Mesothelial cell of epicardium (in vitro differentiated cells): ENCODE measurements at regions not wholly inside any gene's neighbourhood (a gene's known extent, or its start where the extent isn't known, plus 50 kb on each side); places are given as distances from the start of the nearest gene placed in this dataset.

ENCODE experiments used
- DNase-seq, 2 experiments: peaks; one replicate each; pipeline ENCODE4 v3.0.0; 2021; ENCODE audit warnings: low spot score in 2 of 2; ENCODE audit not compliant: unreplicated experiment in 2 of 2
- H3K27ac Mint-ChIP-seq: 2 replicates; pipeline ENCODE4 v1.8.0; 2021; ENCODE audit warnings: mixed read lengths
- H3K27me3 Mint-ChIP-seq: 2 replicates; pipeline ENCODE4 v1.8.0; 2021; ENCODE audit warnings: low read depth, mixed read lengths
- H3K36me3 Mint-ChIP-seq: 2 replicates; pipeline ENCODE4 v1.8.0; 2021; ENCODE audit warnings: mixed read lengths
- H3K4me1 Mint-ChIP-seq: 2 replicates; pipeline ENCODE4 v1.8.0; 2021; ENCODE audit warnings: mixed read lengths
- H3K4me3 Mint-ChIP-seq: 2 replicates; pipeline ENCODE4 v1.8.0; 2021; ENCODE audit warnings: mild to moderate bottlenecking, moderate library complexity, mixed read lengths
- H3K9me3 Mint-ChIP-seq: 2 replicates; pipeline ENCODE4 v1.8.0; 2021; ENCODE audit warnings: mixed read lengths
- CTCF ChIP-seq: fragments of 200-600 bp; sonication (generic); IDR thresholded peaks from one replicate; pipeline ENCODE4 v1.5.0; 2021; ENCODE audit warnings: antibody characterized with exemption; ENCODE audit not compliant: unreplicated experiment

DNA sequence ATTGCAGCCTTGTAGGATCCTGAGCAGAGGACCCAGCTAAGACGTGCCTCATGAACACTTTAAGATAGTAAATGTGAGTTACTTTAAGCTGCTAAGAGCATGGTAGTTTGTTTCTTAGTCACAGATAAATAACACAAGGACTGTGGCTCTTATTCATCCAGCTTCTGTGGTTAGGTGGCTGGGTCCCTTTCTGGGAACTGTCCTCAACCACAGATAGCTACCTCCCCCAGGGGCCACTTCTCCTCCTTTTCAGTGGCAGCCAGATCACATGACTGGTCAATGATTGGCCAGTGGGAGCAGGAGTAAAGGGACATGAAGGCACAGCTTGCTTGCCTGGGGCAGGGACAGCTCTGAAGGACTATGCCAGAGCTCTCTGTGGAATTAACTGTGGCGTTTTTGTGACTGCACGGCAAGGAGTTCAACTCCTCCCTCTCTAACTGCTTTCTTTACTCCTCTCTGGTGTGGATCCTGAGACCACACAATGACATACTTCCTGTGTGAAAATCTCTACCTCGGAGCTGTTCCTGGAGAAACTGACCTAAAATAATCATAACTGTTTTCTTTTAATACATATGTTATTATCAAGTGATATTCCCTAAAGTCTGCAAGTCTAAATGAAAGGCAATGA is 76.5 kb downstream of the NRN1 start:
- H3K4me1 Mint-ChIP-seq: no peaks in the 10 kb centered on the region
- H3K27me3 Mint-ChIP-seq: peaks cover 42% of the 10 kb centered on the region
- peaks cover 11% of the 10 kb centered on the region for H3K9me3 Mint-ChIP-seq
- no peak overlapping the region for H3K4me3 Mint-ChIP-seq
- no peak for DNase-seq
- TF ChIP-seq CTCF: no peak
- no peaks in the 10 kb centered on the region for H3K36me3 Mint-ChIP-seq
- H3K27ac Mint-ChIP-seq: no peak overlapping the region

DNA sequence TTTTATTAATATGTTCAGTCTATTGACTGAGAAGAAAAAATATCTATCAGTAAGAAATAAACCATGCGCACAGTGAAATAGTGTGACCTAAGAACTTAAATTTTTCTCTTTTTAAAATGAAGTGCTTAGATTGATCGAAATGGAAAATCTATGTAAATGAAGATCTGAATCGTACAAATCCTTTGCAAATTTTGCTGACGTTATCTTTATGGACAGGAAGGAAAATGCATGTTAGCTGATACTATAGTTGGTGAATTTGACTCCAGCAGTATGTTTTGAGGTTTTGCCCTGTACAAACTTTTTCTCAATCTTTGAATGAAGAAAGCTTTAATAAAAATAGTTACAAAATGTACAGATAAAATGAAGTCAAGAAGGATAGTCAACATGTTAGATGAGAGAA is 82.9 kb downstream of the NRN1 start:
- TF ChIP-seq CTCF: no peak
- Mint-ChIP-seq H3K36me3 (no peaks in the 10 kb centered on the region), H3K4me3 (no peak overlapping the region), H3K4me1 (no peaks in the 10 kb centered on the region), H3K9me3 (peaks cover 19% of the 10 kb centered on the region), H3K27ac (no peak overlapping the region), H3K27me3 (peaks cover 25% of the 10 kb centered on the region)
- no peak for DNase-seq

GRCh38 chr6:5922230-5922629 is 84.5 kb downstream of the NRN1 start:
- no peak overlapping the region for H3K4me3 Mint-ChIP-seq
- H3K36me3 Mint-ChIP-seq: no peaks in the 10 kb centered on the region
- no peak for DNase-seq
- H3K4me1 Mint-ChIP-seq: no peaks in the 10 kb centered on the region
- TF ChIP-seq CTCF: no peak
- H3K9me3 Mint-ChIP-seq: peaks cover 19% of the 10 kb centered on the region
- peaks cover 28% of the 10 kb centered on the region for H3K27me3 Mint-ChIP-seq
- H3K27ac Mint-ChIP-seq: no peak overlapping the region

DNA sequence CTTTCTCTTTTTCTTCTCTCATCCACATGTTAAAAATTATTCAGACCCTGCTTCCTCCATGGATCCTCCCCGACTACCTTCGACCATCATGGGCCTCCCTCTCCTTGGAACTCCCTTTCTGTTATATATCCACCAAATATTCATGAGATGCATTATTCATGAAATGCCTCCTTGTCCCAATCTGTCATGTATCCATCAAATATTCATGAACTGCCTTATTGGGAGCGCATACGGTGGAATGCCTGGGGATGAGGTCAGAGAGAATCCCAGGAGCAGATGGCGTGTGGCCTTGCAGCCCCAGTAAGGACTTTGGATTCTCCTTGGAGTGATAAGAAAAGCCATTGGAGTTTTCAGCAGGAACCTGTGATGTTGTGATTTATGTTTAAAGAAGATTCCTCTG is 97.0 kb downstream of the NRN1 start:
- Mint-ChIP-seq H3K4me3 (no peak overlapping the region), H3K36me3 (no peaks in the 10 kb centered on the region), H3K27ac (no peak overlapping the region), H3K4me1 (no peaks in the 10 kb centered on the region), H3K27me3 (peaks cover 14% of the 10 kb centered on the region), H3K9me3 (peaks cover 12% of the 10 kb centered on the region)
- DNase-seq: no peak
- TF ChIP-seq CTCF: no peak

GRCh38 chr6:5906842-5907241 is 99.9 kb downstream of the NRN1 start:
- no peak for DNase-seq
- no peak for TF ChIP-seq CTCF
- no peaks in the 10 kb centered on the region for H3K4me1 Mint-ChIP-seq
- H3K9me3 Mint-ChIP-seq: peaks cover 5% of the 10 kb centered on the region
- H3K36me3 Mint-ChIP-seq: no peaks in the 10 kb centered on the region
- H3K4me3 Mint-ChIP-seq: no peak overlapping the region
- H3K27me3 Mint-ChIP-seq: peaks cover 4% of the 10 kb centered on the region
- H3K27ac Mint-ChIP-seq: no peak overlapping the region

GRCh38 chr6:5906340-5906670 is 100.4 kb downstream of the NRN1 start:
- Mint-ChIP-seq H3K4me3 (no peak overlapping the region), H3K27ac (no peak overlapping the region), H3K36me3 (no peaks in the 10 kb centered on the region), H3K9me3 (peaks cover 4% of the 10 kb centered on the region), H3K27me3 (peaks cover 4% of the 10 kb centered on the region), H3K4me1 (no peaks in the 10 kb centered on the region)
- DNase-seq: no peak
- no peak for TF ChIP-seq CTCF
